HG02678 (cell line): ENCODE measurements at regions not wholly inside any gene's neighbourhood (a gene's known extent, or its start where the extent isn't known, plus 50 kb on each side); places are given as distances from the start of the nearest gene placed in this dataset.

ENCODE experiments used
- ATAC-seq: cut with Tn5 transposase; IDR thresholded peaks from one replicate; pipeline ENCODE4 v1.9.1; 2021; ENCODE audit warnings: mild to moderate bottlenecking, moderate library complexity; ENCODE audit not compliant: unreplicated experiment

GRCh38 chr15:69955240-69955894 is 142.3 kb downstream of the TLE3 start:
- no peak for ATAC-seq

- ATAC-seq = no peak
Observed at GRCh38 chr15:69956417-69956816, 141.3 kb downstream of the TLE3 start.

- no peak for ATAC-seq
Observed at GRCh38 chr15:69957175-69957574, 140.5 kb downstream of the TLE3 start.

- ATAC-seq = no peak
Observed at GRCh38 chr15:69958496-69959084, 139.1 kb downstream of the TLE3 start.

GRCh38 chr15:69962561-69962960 is 135.2 kb downstream of the TLE3 start:
- no peak for ATAC-seq

GRCh38 chr15:69963385-69963784 is 134.3 kb downstream of the TLE3 start:
- no peak for ATAC-seq

- ATAC-seq = no peak
Observed at GRCh38 chr15:69971771-69972170, 125.9 kb downstream of the TLE3 start.

GRCh38 chr15:69972436-69972835 is 125.3 kb downstream of the TLE3 start:
- ATAC-seq = no peak

- no peak for ATAC-seq
Observed at GRCh38 chr15:69973102-69973714, 124.5 kb downstream of the TLE3 start.

GRCh38 chr15:69973880-69974279 is 123.8 kb downstream of the TLE3 start:
- no peak for ATAC-seq

GRCh38 chr15:69974321-69974720 is 123.4 kb downstream of the TLE3 start:
- no peak for ATAC-seq

GRCh38 chr15:69976366-69976994 is 121.2 kb downstream of the TLE3 start:
- no peak for ATAC-seq

GRCh38 chr15:69978603-69979002 is 119.1 kb downstream of the TLE3 start:
- no peak for ATAC-seq

GRCh38 chr15:69979262-69979661 is 118.5 kb downstream of the TLE3 start:
- peak; percentile 56 for ATAC-seq

GRCh38 chr15:69979783-69980182 is 117.9 kb downstream of the TLE3 start:
- ATAC-seq = peak; percentile 89

GRCh38 chr15:69980341-69981059 is 117.2 kb downstream of the TLE3 start:
- ATAC-seq = no peak

- no peak for ATAC-seq
Observed at GRCh38 chr15:69982037-69982436, 115.7 kb downstream of the TLE3 start.

- no peak for ATAC-seq
Observed at GRCh38 chr15:69983696-69984265, 113.9 kb downstream of the TLE3 start.

GRCh38 chr15:69987492-69988489 is 109.9 kb downstream of the TLE3 start:
- ATAC-seq = no peak
